HepG2 (cell line): ENCODE measurements at regions not wholly inside any gene's neighbourhood (a gene's known extent, or its start where the extent isn't known, plus 50 kb on each side); places are given as distances from the start of the nearest gene placed in this dataset.

ENCODE experiments used
- ATAC-seq: fragments of 200-7000 bp; cut with Tn5 transposase; 3 replicates; pipeline ENCODE4 v1.9.1; 2020; ENCODE audit warnings: mild to moderate bottlenecking, moderate library complexity
- BruUV-seq: library from RNA; stranded (reverse); fragments of 400-500 nt; replicated peaks from 2 replicates; lab custom pipeline; 2021; lab: Mats Ljungman, UMichigan
- CTCF ChIA-PET: fragments of 300-600 bp; formaldehyde crosslinking; extraction: SDS; loops from one replicate; lab custom pipeline; 2021; ENCODE audit warnings: low total read pairs, inconsistent platforms, low intra/inter-chr PET ratio; lab: Yijun Ruan, JAX
- POLR2A ChIA-PET: fragments of 350-600 bp; sonication (Branson Sonifier 250); formaldehyde crosslinking; loops from one replicate; lab custom pipeline; 2020; ENCODE audit warnings: antibody characterized with exemption, inconsistent platforms; lab: Yijun Ruan, JAX
- DNase-seq: peaks from one replicate; pipeline ENCODE4 v3.0.0-alpha.2; 2015; ENCODE audit warnings: low spot score
- FAIRE-seq: peaks from 3 replicates; lab custom pipeline; 2011; peaks lifted over from hg19 to GRCh38; lab: Jason Lieb, UNC
- H2AFZ ChIP-seq: one replicate; pipeline ENCODE4 v1.6.1; 2011; ENCODE audit warnings: low read length, inconsistent platforms
- H3K27ac ChIP-seq: fragments of 300-600 bp; 3 replicates; pipeline ENCODE4 v1.8.0; 2011; ENCODE audit warnings: mixed run types, mild to moderate bottlenecking, mixed read lengths, low read length, inconsistent platforms; ENCODE audit not compliant: insufficient read depth; ENCODE audit errors: extremely low read length
- H3K27me3 ChIP-seq, 2 experiments: fragments of 200-600 bp in 1 of 2; 2 replicates in 1 of 2; 3 replicates in 1 of 2; pipeline versions ENCODE4 v1.6.0 to v1.8.0; 2011; ENCODE audit warnings: low read length in 2 of 2, mild to moderate bottlenecking in 2 of 2, moderate library complexity in 2 of 2, inconsistent platforms in 1 of 2; ENCODE audit not compliant: insufficient read depth in 2 of 2, control insufficient read depth in 1 of 2
- H3K36me3 ChIP-seq, 2 experiments: fragments of 200-600 bp in 1 of 2; replicated peaks in 1 of 2; 2 replicates in 1 of 2; 3 replicates in 1 of 2; pipeline versions ENCODE4 v1.5.1 to v1.8.0; 2011; ENCODE audit warnings: low read length in 2 of 2, inconsistent platforms in 1 of 2; ENCODE audit not compliant: insufficient read depth in 2 of 2, control insufficient read depth in 1 of 2
- H3K4me1 ChIP-seq: 2 replicates; pipeline ENCODE4 v1.5.1; 2012; ENCODE audit warnings: low read length, inconsistent platforms; ENCODE audit not compliant: insufficient read depth
- H3K4me2 ChIP-seq: 2 replicates; pipeline ENCODE4 v1.6.0; 2011; ENCODE audit warnings: low read depth, low read length, inconsistent platforms
- H3K4me3 ChIP-seq, 3 experiments: fragments of 200-600 bp in 1 of 3; sonication (generic), shearing (Covaris generic) in 1 of 3; replicated peaks in 1 of 3; 2 replicates each; pipeline ENCODE4 v1.5.1; 2011 to 2016; ENCODE audit warnings: low read length in 3 of 3, inconsistent platforms in 2 of 3, low read depth in 2 of 3, mild to moderate bottlenecking in 2 of 3, control low read depth in 1 of 3, mixed read lengths in 1 of 3; ENCODE audit not compliant: insufficient read depth in 1 of 3
- H3K79me2 ChIP-seq: one replicate; pipeline ENCODE4 v1.6.1; 2011; ENCODE audit warnings: low read length, inconsistent platforms; ENCODE audit not compliant: insufficient read depth
- H3K9ac ChIP-seq: 2 replicates; pipeline ENCODE4 v1.6.0; 2011; ENCODE audit warnings: mild to moderate bottlenecking, low read depth, low read length, inconsistent platforms; ENCODE audit not compliant: insufficient read depth
- H3K9me3 ChIP-seq: 2 replicates; pipeline ENCODE4 v1.5.1; 2012; ENCODE audit warnings: mild to moderate bottlenecking, low read length
- H4K20me1 ChIP-seq: 2 replicates; pipeline ENCODE4 v1.6.0; 2011; ENCODE audit warnings: inconsistent platforms, mild to moderate bottlenecking, low read length, moderate library complexity; ENCODE audit not compliant: insufficient read depth
- EED ChIP-seq: sonication (generic); formaldehyde crosslinking; IDR thresholded peaks from 2 replicates; pipeline ENCODE4 v1.5.0; 2020; ENCODE audit warnings: mild to moderate bottlenecking, missing genetic modification reagents
- NFE2L2 ChIP-seq: fragments of 150-350 bp; IDR thresholded peaks from 2 replicates; pipeline ENCODE4 v1.6.1; 2014; ENCODE audit warnings: low read length
- ZBED4 ChIP-seq: sonication (generic); formaldehyde crosslinking; IDR thresholded peaks from 2 replicates; pipeline ENCODE4 v1.4.0; 2020; ENCODE audit warnings: missing genetic modification reagents, borderline replicate concordance
- ZHX1 ChIP-seq: sonication (generic); formaldehyde crosslinking; IDR thresholded peaks from 2 replicates; pipeline ENCODE4 v1.8.1; 2022; ENCODE audit warnings: low read depth, mild to moderate bottlenecking, missing genetic modification reagents
- WGBS: methylation state at CpG from one replicate; pipeline ENCODE4 v1.1.6; 2017; ENCODE audit warnings: low lambda C conversion rate; 5-methylcytosine and 5-hydroxymethylcytosine counted together
- in situ Hi-C: cut with HindIII; loops from 2 replicates; pipeline ENCODE4 v1.10.0; 2017; ENCODE audit warnings: low pct_unique_long_range_greater_than_20kb; ENCODE audit not compliant: extremely low pct_ligation_motif_present
- intact Hi-C: fragments of 100-400 bp; cut with micrococcal nuclease; formaldehyde crosslinking; loops from one replicate; pipeline ENCODE4 v1.10.0; 2022; ENCODE audit not compliant: unreplicated experiment

- ATAC-seq (no peak), DNase-seq (no peak), FAIRE-seq (no peak)
- Histone ChIP-seq H3K79me2 (no peaks in the 10 kb centered on the region), H3K9ac (no peak overlapping the region), H3K4me1 (no peaks in the 10 kb centered on the region), H2AFZ (no peak overlapping the region), H4K20me1 (no peaks in the 10 kb centered on the region), H3K27ac (no peak overlapping the region), H3K27me3 (no peaks in the 10 kb centered on the region; a peak in 2 of 5 replicates), H3K36me3 (no peaks in the 10 kb centered on the region), H3K9me3 (no peaks in the 10 kb centered on the region), H3K4me2 (no peak overlapping the region), H3K4me3 (no peak overlapping the region)
- in situ Hi-C loops = no loop called here
- 4% methylated on average over 5 of the region's 6 CpGs for WGBS
- POLR2A ChIA-PET = no interaction called here
- TF ChIP-seq ZBED4 (no peak), EED (CRISPR knock-in tag) (no peak), ZHX1 (CRISPR knock-in tag) (no peak), NFE2L2 (no peak)
- intact Hi-C loops = no loop called here
- BruUV-seq = no TSS peak
- CTCF ChIA-PET = no interaction called here
These were observed 348.7 kb upstream of the ZMIZ1 start for GRCh38 chr10:78720091-78720490.
